ENCODE measurements at regions not wholly inside any gene's neighbourhood (a gene's known extent, or its start where the extent isn't known, plus 50 kb on each side); places are given as distances from the start of the nearest gene placed in this dataset.
A peak's percentile ranks its signal among the peaks of the same experiment; 100 is the strongest.
"Not testable (repeated sequence)": the region's sequence is repeated elsewhere in the genome, so short reads cannot be mapped to it uniquely, and the experiment has no call there.

GRCh38 chr14:53857625-53858344 lies 98.8 kb downstream of the BMP4 start:
- DNase-seq (ENCODE audit: low spot score) = no peak

- DNase-seq (ENCODE audit: low spot score) = no peak
Measured at GRCh38 chr14:53855574-53855973, 101.1 kb downstream of the BMP4 start.

GRCh38 chr14:53855127-53855526 lies 101.5 kb downstream of the BMP4 start:
- DNase-seq (ENCODE audit: low spot score) = no peak

GRCh38 chr14:53851394-53852090 lies 105.1 kb downstream of the BMP4 start:
- DNase-seq (ENCODE audit: low spot score) = no peak

GRCh38 chr14:53850714-53851296 lies 105.8 kb downstream of the BMP4 start:
- DNase-seq (ENCODE audit: low spot score) = no peak

GRCh38 chr14:53849549-53849948 lies 107.1 kb downstream of the BMP4 start:
- no peak for DNase-seq (ENCODE audit: low spot score)

- no peak for DNase-seq (ENCODE audit: low spot score)
Measured at GRCh38 chr14:53848854-53849253, 107.8 kb downstream of the BMP4 start.

- DNase-seq (ENCODE audit: low spot score) = no peak
Measured at GRCh38 chr14:53847881-53848280, 108.7 kb downstream of the BMP4 start.

GRCh38 chr14:53847057-53847456 lies 109.6 kb downstream of the BMP4 start:
- DNase-seq (ENCODE audit: low spot score) = no peak

GRCh38 chr14:53845813-53846693 lies 110.6 kb downstream of the BMP4 start:
- peak; percentile 37 for DNase-seq (ENCODE audit: low spot score)

GRCh38 chr14:53842938-53843337 lies 113.7 kb downstream of the BMP4 start:
- peak; percentile 80 for DNase-seq (ENCODE audit: low spot score)

GRCh38 chr14:53841109-53842099 lies 115.2 kb downstream of the BMP4 start:
- no peak for DNase-seq (ENCODE audit: low spot score)

GRCh38 chr14:53840444-53840843 lies 116.2 kb downstream of the BMP4 start:
- DNase-seq (ENCODE audit: low spot score) = peak; percentile 53

- DNase-seq (ENCODE audit: low spot score) = no peak
Measured at GRCh38 chr14:53838374-53838773, 118.3 kb downstream of the BMP4 start.

GRCh38 chr14:53837656-53838055 lies 119.0 kb downstream of the BMP4 start:
- not testable (repeated sequence) for DNase-seq (ENCODE audit: low spot score)

- no peak for DNase-seq (ENCODE audit: low spot score)
Measured at GRCh38 chr14:53836551-53836950, 120.1 kb downstream of the BMP4 start.

GRCh38 chr14:53828820-53829219 lies 127.8 kb downstream of the BMP4 start:
- DNase-seq (ENCODE audit: low spot score) = no peak

GRCh38 chr14:53824061-53824460 lies 132.6 kb downstream of the BMP4 start:
- no peak for DNase-seq (ENCODE audit: low spot score)

GRCh38 chr14:53814392-53814791 lies 142.2 kb downstream of the BMP4 start:
- no peak for DNase-seq (ENCODE audit: low spot score)

GRCh38 chr14:53810221-53810620 lies 146.4 kb downstream of the BMP4 start:
- no peak for DNase-seq (ENCODE audit: low spot score)

- no peak for DNase-seq (ENCODE audit: low spot score)
Measured at GRCh38 chr14:53808042-53808441, 148.6 kb downstream of the BMP4 start.

All from mucosa of gallbladder (tissue), 1 donor.